GM12891 (cell line): ENCODE measurements at regions not wholly inside any gene's neighbourhood (a gene's known extent, or its start where the extent isn't known, plus 50 kb on each side); places are given as distances from the start of the nearest gene placed in this dataset.

Source experiments
- POLR2A ChIP-seq: IDR thresholded peaks from 2 replicates; pipeline ENCODE4 v1.6.1; 2011; ENCODE audit warnings: low read depth, low read length, control low read depth
- POLR2AphosphoS5 ChIP-seq: IDR thresholded peaks from 2 replicates; pipeline ENCODE4 v1.6.1; 2011; ENCODE audit warnings: low read depth, low read length, control low read depth
- SPI1 ChIP-seq: IDR thresholded peaks from 2 replicates; pipeline ENCODE4 v1.6.1; 2011; ENCODE audit warnings: low read depth, low read length, control low read depth
- TAF1 ChIP-seq: IDR thresholded peaks from 2 replicates; pipeline ENCODE4 v1.6.1; 2011; ENCODE audit warnings: low read depth, low read length, control low read depth

DNA sequence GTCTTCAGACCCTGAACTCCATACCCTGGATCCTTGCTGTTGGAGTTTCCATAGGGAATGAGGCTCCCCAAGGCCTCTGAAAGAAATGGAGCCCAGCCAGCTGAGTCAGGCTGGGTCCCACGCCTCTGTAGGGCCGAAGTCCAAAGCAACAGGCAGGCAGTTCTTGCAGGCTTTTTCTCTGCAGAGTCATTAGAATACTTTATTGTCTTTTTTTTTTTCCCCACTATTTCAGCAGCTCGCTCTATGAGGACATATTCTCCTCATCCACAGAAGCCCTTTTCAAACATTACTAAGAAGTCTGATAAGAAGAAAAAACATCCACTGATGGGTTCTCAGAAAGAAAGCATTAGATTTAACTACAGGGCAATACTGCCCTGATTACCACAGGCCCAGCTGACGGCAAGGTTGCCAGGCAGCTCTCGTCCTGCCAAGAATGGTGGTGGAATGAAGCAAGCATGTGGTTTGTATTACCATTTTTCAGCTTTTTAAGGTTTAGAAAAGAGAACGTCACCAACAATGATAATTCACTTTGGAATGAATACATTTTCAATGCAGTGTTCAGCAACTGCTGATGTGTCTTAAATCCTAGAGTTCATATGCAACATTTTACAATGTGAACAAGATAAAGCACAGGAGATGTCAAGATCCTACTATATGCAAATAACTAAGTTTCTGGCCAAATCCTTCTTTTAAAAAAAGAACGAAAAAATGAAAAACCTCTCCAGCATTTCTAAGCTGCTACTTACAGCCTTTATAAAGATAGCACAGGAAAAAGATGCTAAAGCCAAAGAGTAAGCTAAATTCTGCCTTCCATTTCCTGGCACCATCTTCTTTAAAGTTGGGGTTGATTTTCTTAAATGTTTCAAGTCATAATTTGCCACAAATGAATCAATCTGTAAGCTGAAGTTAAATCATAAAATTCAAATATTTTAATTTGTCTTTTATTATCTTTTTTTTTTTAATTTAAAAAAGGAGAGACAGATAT is 223.6 kb upstream of the CITED2 start:
- TF ChIP-seq TAF1 (no peak), POLR2AphosphoS5 (no peak), POLR2A (no peak), SPI1 (no peak)
